Neuron (in vitro differentiated cells): ENCODE measurements at regions not wholly inside any gene's neighbourhood (a gene's known extent, or its start where the extent isn't known, plus 50 kb on each side); places are given as distances from the start of the nearest gene placed in this dataset.
"Not testable (repeated sequence)": the region's sequence is repeated elsewhere in the genome, so short reads cannot be mapped to it uniquely, and the experiment has no call there.

Experiments used
- H2AFZ ChIP-seq: one replicate; pipeline ENCODE4 v1.6.1; 2013; ENCODE audit warnings: low read depth, mild to moderate bottlenecking, inconsistent platforms, low read length, moderate library complexity
- H3K27me3 ChIP-seq: one replicate; pipeline ENCODE4 v1.6.1; 2013; ENCODE audit warnings: low read length; ENCODE audit not compliant: insufficient read depth
- H3K36me3 ChIP-seq: one replicate; pipeline ENCODE4 v1.6.1; 2013; ENCODE audit warnings: low read length; ENCODE audit not compliant: insufficient read depth
- H3K4me1 ChIP-seq: one replicate; pipeline ENCODE4 v1.6.1; 2013; ENCODE audit warnings: low read length; ENCODE audit not compliant: insufficient read depth
- H3K4me3 ChIP-seq: 2 replicates; pipeline ENCODE4 v1.5.1; 2013; ENCODE audit warnings: mild to moderate bottlenecking, low read length, moderate library complexity
- H3K9me3 ChIP-seq: one replicate; pipeline ENCODE4 v1.6.1; 2013; ENCODE audit warnings: low read length

- H3K9me3 ChIP-seq = no peaks in the 10 kb centered on the region
- no peak overlapping the region for H3K4me3 ChIP-seq
Observed at GRCh38 chr2:58702302-58702885, 461.3 kb upstream of the FANCL start.

GRCh38 chr2:58701688-58702301 lies 460.7 kb upstream of the FANCL start:
- H3K4me3 ChIP-seq = no peak overlapping the region
- no peak overlapping the region for H2AFZ ChIP-seq
- no peaks in the 10 kb centered on the region for H3K27me3 ChIP-seq
- no peaks in the 10 kb centered on the region for H3K4me1 ChIP-seq
- H3K9me3 ChIP-seq = no peaks in the 10 kb centered on the region
- H3K36me3 ChIP-seq = no peaks in the 10 kb centered on the region

More at GRCh38 chr2:58702302-58702885, 461.3 kb upstream of the FANCL start:
- Histone ChIP-seq H3K4me1 (no peaks in the 10 kb centered on the region), H3K27me3 (no peaks in the 10 kb centered on the region), H2AFZ (no peak overlapping the region), H3K36me3 (no peaks in the 10 kb centered on the region)

- Histone ChIP-seq H3K4me3 (no peak overlapping the region), H3K36me3 (no peaks in the 10 kb centered on the region), H2AFZ (no peak overlapping the region), H3K9me3 (no peaks in the 10 kb centered on the region), H3K4me1 (no peaks in the 10 kb centered on the region), H3K27me3 (no peaks in the 10 kb centered on the region)
Observed at GRCh38 chr2:58700591-58700990, 459.5 kb upstream of the FANCL start.

- no peaks in the 10 kb centered on the region for H3K27me3 ChIP-seq
- no peaks in the 10 kb centered on the region for H3K4me1 ChIP-seq
- no peaks in the 10 kb centered on the region for H3K9me3 ChIP-seq
- no peaks in the 10 kb centered on the region for H3K36me3 ChIP-seq
- H2AFZ ChIP-seq = no peak overlapping the region
- no peak overlapping the region for H3K4me3 ChIP-seq
Observed at GRCh38 chr2:58699411-58699810, 458.3 kb upstream of the FANCL start.

GRCh38 chr2:58698620-58699019 lies 457.5 kb upstream of the FANCL start:
- Histone ChIP-seq H2AFZ (no peak overlapping the region), H3K4me1 (no peaks in the 10 kb centered on the region), H3K27me3 (no peaks in the 10 kb centered on the region), H3K36me3 (no peaks in the 10 kb centered on the region), H3K9me3 (no peaks in the 10 kb centered on the region), H3K4me3 (no peak overlapping the region)

GRCh38 chr2:58694114-58694513 lies 453.0 kb upstream of the FANCL start:
- H2AFZ ChIP-seq, H3K4me1 ChIP-seq, H3K27me3 ChIP-seq, H3K4me3 ChIP-seq, H3K36me3 ChIP-seq, H3K9me3 ChIP-seq: not testable (repeated sequence)

- H3K36me3 ChIP-seq, H2AFZ ChIP-seq, H3K9me3 ChIP-seq, H3K4me1 ChIP-seq, H3K27me3 ChIP-seq, H3K4me3 ChIP-seq: not testable (repeated sequence)
Observed at GRCh38 chr2:58691041-58691440, 449.9 kb upstream of the FANCL start.

GRCh38 chr2:58688813-58689212 lies 447.7 kb upstream of the FANCL start:
- Histone ChIP-seq H2AFZ (no peak overlapping the region), H3K27me3 (no peaks in the 10 kb centered on the region), H3K4me1 (no peaks in the 10 kb centered on the region), H3K36me3 (no peaks in the 10 kb centered on the region), H3K9me3 (no peaks in the 10 kb centered on the region), H3K4me3 (no peak overlapping the region)

GRCh38 chr2:58686776-58687175 lies 445.7 kb upstream of the FANCL start:
- Histone ChIP-seq H3K4me3 (no peak overlapping the region), H3K9me3 (no peaks in the 10 kb centered on the region), H2AFZ (no peak overlapping the region), H3K27me3 (no peaks in the 10 kb centered on the region), H3K36me3 (no peaks in the 10 kb centered on the region), H3K4me1 (no peaks in the 10 kb centered on the region)

- H3K9me3 ChIP-seq = no peaks in the 10 kb centered on the region
- H3K4me1 ChIP-seq = no peaks in the 10 kb centered on the region
- no peak overlapping the region for H2AFZ ChIP-seq
- H3K36me3 ChIP-seq = no peaks in the 10 kb centered on the region
- no peak overlapping the region for H3K4me3 ChIP-seq
- no peaks in the 10 kb centered on the region for H3K27me3 ChIP-seq
Observed at GRCh38 chr2:58680755-58681310, 439.7 kb upstream of the FANCL start.

- H3K4me1 ChIP-seq = no peaks in the 10 kb centered on the region
- H3K27me3 ChIP-seq = no peaks in the 10 kb centered on the region
- no peak overlapping the region for H2AFZ ChIP-seq
- H3K36me3 ChIP-seq = no peaks in the 10 kb centered on the region
- H3K4me3 ChIP-seq = no peak overlapping the region
- H3K9me3 ChIP-seq = no peaks in the 10 kb centered on the region
Observed at GRCh38 chr2:58677748-58678147, 436.6 kb upstream of the FANCL start.

GRCh38 chr2:58671675-58672074 lies 430.6 kb upstream of the FANCL start:
- Histone ChIP-seq H3K4me3 (no peak overlapping the region), H3K36me3 (no peaks in the 10 kb centered on the region), H3K9me3 (no peaks in the 10 kb centered on the region), H3K4me1 (no peaks in the 10 kb centered on the region), H2AFZ (no peak overlapping the region), H3K27me3 (no peaks in the 10 kb centered on the region)

GRCh38 chr2:58669998-58670397 lies 428.9 kb upstream of the FANCL start:
- H3K4me1 ChIP-seq = no peaks in the 10 kb centered on the region
- no peaks in the 10 kb centered on the region for H3K27me3 ChIP-seq
- no peak overlapping the region for H3K4me3 ChIP-seq
- no peak overlapping the region for H2AFZ ChIP-seq
- H3K36me3 ChIP-seq = no peaks in the 10 kb centered on the region
- no peaks in the 10 kb centered on the region for H3K9me3 ChIP-seq
